ENCODE measurements at regions not wholly inside any gene's neighbourhood (a gene's known extent, or its start where the extent isn't known, plus 50 kb on each side); places are given as distances from the start of the nearest gene placed in this dataset.

GRCh38 chr18:78473563-78473962 is 506.1 kb upstream of the SALL3 start:
- no peaks in the 10 kb centered on the region for H3K36me3 ChIP-seq (ENCODE audit: low read depth, missing control alignments)
- no peak for TF ChIP-seq POLR2A (IDR thresholded peaks at IDR 0.05)
- TF ChIP-seq CTCF (IDR thresholded peaks at IDR 0.05), result no peak
- intact Hi-C loops (cut with DNase I; ENCODE audit: low total_unique reads), result no loop called here
- H3K4me3 ChIP-seq, result no peak overlapping the region
- no peaks in the 10 kb centered on the region for H3K4me1 ChIP-seq
- H3K27ac ChIP-seq, result no peak overlapping the region
- no peaks in the 10 kb centered on the region for H3K27me3 ChIP-seq
- no peaks in the 10 kb centered on the region for H3K9me3 ChIP-seq
- WGBS, 2 donors, result 55 to 57% methylated on average over 5 of the region's 5 CpGs
- no peak for DNase-seq

GRCh38 chr18:78477840-78478239 is 501.8 kb upstream of the SALL3 start:
- 59 to 62% methylated on average over 9 of the region's 9 CpGs for WGBS, 2 donors
- intact Hi-C loops (cut with DNase I; ENCODE audit: low total_unique reads), result no loop called here
- H3K27me3 ChIP-seq, result no peaks in the 10 kb centered on the region
- no peak for DNase-seq
- no peaks in the 10 kb centered on the region for H3K4me1 ChIP-seq
- no peak overlapping the region for H3K27ac ChIP-seq
- no peaks in the 10 kb centered on the region for H3K36me3 ChIP-seq (ENCODE audit: low read depth, missing control alignments)
- H3K4me3 ChIP-seq, result no peak overlapping the region
- H3K9me3 ChIP-seq, result no peaks in the 10 kb centered on the region
- no peak for TF ChIP-seq CTCF (IDR thresholded peaks at IDR 0.05)
- no peak for TF ChIP-seq POLR2A (IDR thresholded peaks at IDR 0.05)

DNA sequence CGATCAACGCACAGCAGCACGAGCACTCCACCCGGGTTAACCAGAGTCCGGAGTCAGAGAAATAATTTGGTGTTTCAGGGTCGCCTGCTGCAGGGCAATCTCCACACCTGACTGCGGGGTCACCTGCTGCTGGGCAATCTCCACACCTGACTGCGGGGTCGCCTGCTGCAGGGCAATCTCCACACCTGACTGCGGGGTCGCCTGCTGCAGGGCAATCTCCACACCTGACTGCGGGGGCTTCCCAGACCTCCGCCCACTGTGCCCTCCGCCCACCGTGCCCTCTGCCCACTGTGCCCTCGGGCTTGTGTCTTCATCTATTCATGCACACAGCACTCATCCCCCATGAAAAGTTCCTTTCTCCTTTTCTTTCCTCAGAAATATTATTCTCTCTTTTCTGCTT is 500.2 kb upstream of the SALL3 start:
- DNase-seq, result no peak
- Histone ChIP-seq H3K36me3 (ENCODE audit: low read depth, missing control alignments) (no peaks in the 10 kb centered on the region), H3K4me1 (no peaks in the 10 kb centered on the region), H3K9me3 (no peaks in the 10 kb centered on the region), H3K27me3 (no peaks in the 10 kb centered on the region), H3K4me3 (no peak overlapping the region), H3K27ac (no peak overlapping the region)
- TF ChIP-seq POLR2A (IDR thresholded peaks at IDR 0.05), result no peak
- TF ChIP-seq CTCF (IDR thresholded peaks at IDR 0.05), result no peak
- 80 to 86% methylated on average over 12 to 16 of the region's 16 CpGs for WGBS, 2 donors
- intact Hi-C loops (cut with DNase I; ENCODE audit: low total_unique reads), result no loop called here

GRCh38 chr18:78480262-78481054 is 499.2 kb upstream of the SALL3 start:
- intact Hi-C loops (cut with DNase I; ENCODE audit: low total_unique reads), result no loop called here
- TF ChIP-seq POLR2A (IDR thresholded peaks at IDR 0.05) (no peak), CTCF (IDR thresholded peaks at IDR 0.05) (no peak)
- Histone ChIP-seq H3K4me3 (no peak overlapping the region), H3K36me3 (ENCODE audit: low read depth, missing control alignments) (no peaks in the 10 kb centered on the region), H3K9me3 (no peaks in the 10 kb centered on the region), H3K27me3 (no peaks in the 10 kb centered on the region), H3K4me1 (no peaks in the 10 kb centered on the region), H3K27ac (no peak overlapping the region)
- WGBS, 2 donors, result 78 to 88% methylated on average over 31 of the region's 31 CpGs
- no peak for DNase-seq

- Histone ChIP-seq H3K27me3 (no peaks in the 10 kb centered on the region), H3K4me3 (no peak overlapping the region), H3K36me3 (ENCODE audit: low read depth, missing control alignments) (no peaks in the 10 kb centered on the region), H3K9me3 (no peaks in the 10 kb centered on the region), H3K27ac (no peak overlapping the region), H3K4me1 (no peaks in the 10 kb centered on the region)
- 91 to 93% methylated on average over 7 of the region's 7 CpGs for WGBS, 2 donors
- TF ChIP-seq POLR2A (IDR thresholded peaks at IDR 0.05) (no peak), CTCF (IDR thresholded peaks at IDR 0.05) (no peak)
- intact Hi-C loops (cut with DNase I; ENCODE audit: low total_unique reads), result no loop called here
- DNase-seq, result no peak
Observed at GRCh38 chr18:78482378-78482777, 497.2 kb upstream of the SALL3 start.
